Left forelimb (tissue), 1 donor: ENCODE measurements at regions not wholly inside any gene's neighbourhood (a gene's known extent, or its start where the extent isn't known, plus 50 kb on each side); places are given as distances from the start of the nearest gene placed in this dataset.

ENCODE experiments used
- DNase-seq: peaks from one replicate; pipeline ENCODE4 v3.0.0-alpha.2; 2018; ENCODE audit warnings: low spot score

- DNase-seq: no peak
Measured at GRCh38 chr6:122118945-122119506, 280.4 kb upstream of the HSF2 start.

- no peak for DNase-seq
Measured at GRCh38 chr6:122122202-122122601, 277.2 kb upstream of the HSF2 start.

GRCh38 chr6:122122686-122123085, 276.8 kb upstream of the HSF2 start:
- DNase-seq: no peak

GRCh38 chr6:122124908-122125307, 274.5 kb upstream of the HSF2 start:
- DNase-seq: no peak

GRCh38 chr6:122126894-122127293, 272.6 kb upstream of the HSF2 start:
- DNase-seq: no peak

GRCh38 chr6:122128445-122128844, 271.0 kb upstream of the HSF2 start:
- DNase-seq: no peak

GRCh38 chr6:122129313-122130025, 270.0 kb upstream of the HSF2 start:
- DNase-seq: no peak

GRCh38 chr6:122130026-122130348, 269.5 kb upstream of the HSF2 start:
- no peak for DNase-seq

- DNase-seq: no peak
Measured at GRCh38 chr6:122130518-122130917, 268.9 kb upstream of the HSF2 start.

GRCh38 chr6:122136386-122136785, 263.1 kb upstream of the HSF2 start:
- DNase-seq: no peak

GRCh38 chr6:122140031-122140430, 259.4 kb upstream of the HSF2 start:
- no peak for DNase-seq

- DNase-seq: no peak
Measured at GRCh38 chr6:122141246-122141645, 258.2 kb upstream of the HSF2 start.

- DNase-seq: no peak
Measured at GRCh38 chr6:122143813-122144601, 255.4 kb upstream of the HSF2 start.

GRCh38 chr6:122145246-122145645, 254.2 kb upstream of the HSF2 start:
- DNase-seq: no peak

GRCh38 chr6:122145741-122146240, 253.7 kb upstream of the HSF2 start:
- DNase-seq: no peak

GRCh38 chr6:122147291-122147690, 252.2 kb upstream of the HSF2 start:
- DNase-seq: no peak

GRCh38 chr6:122151066-122151465, 248.4 kb upstream of the HSF2 start:
- DNase-seq: no peak

GRCh38 chr6:122151763-122152162, 247.7 kb upstream of the HSF2 start:
- DNase-seq: no peak

- no peak for DNase-seq
Measured at GRCh38 chr6:122153557-122153956, 245.9 kb upstream of the HSF2 start.

- no peak for DNase-seq
Measured at GRCh38 chr6:122154155-122154554, 245.3 kb upstream of the HSF2 start.

GRCh38 chr6:122154912-122155575, 244.4 kb upstream of the HSF2 start:
- no peak for DNase-seq

- DNase-seq: no peak
Measured at GRCh38 chr6:122161136-122161535, 238.3 kb upstream of the HSF2 start.

GRCh38 chr6:122165014-122165413, 234.4 kb upstream of the HSF2 start:
- DNase-seq: no peak
